HG02678 (cell line): ENCODE measurements at regions not wholly inside any gene's neighbourhood (a gene's known extent, or its start where the extent isn't known, plus 50 kb on each side); places are given as distances from the start of the nearest gene placed in this dataset.

Experiments
- ATAC-seq: cut with Tn5 transposase; IDR thresholded peaks from one replicate; pipeline ENCODE4 v1.9.1; 2021; ENCODE audit warnings: mild to moderate bottlenecking, moderate library complexity; ENCODE audit not compliant: unreplicated experiment

DNA sequence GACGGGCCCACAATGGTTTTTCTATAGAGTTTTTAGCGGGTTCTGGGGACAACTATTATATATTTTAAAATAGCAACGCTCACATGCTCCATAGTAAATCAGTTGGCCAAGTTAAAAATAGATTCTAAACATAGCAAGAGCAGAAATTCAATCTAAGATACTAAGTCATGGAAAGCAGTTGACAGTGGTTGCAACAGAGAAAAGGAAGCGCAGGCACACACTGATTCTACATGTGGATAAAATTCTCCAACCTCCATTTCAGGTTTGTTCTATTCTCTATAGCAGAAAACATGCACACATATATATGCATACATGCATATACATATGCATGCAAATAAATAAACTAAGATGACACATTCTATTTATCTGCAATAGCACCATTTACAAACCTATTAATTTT lies 89.6 kb upstream of the HNRNPU start:
- ATAC-seq = no peak

- ATAC-seq = peak; percentile 96
Measured at GRCh38 chr1:244952940-244953339, 88.6 kb upstream of the HNRNPU start.

- peak; percentile 8 for ATAC-seq
Measured at GRCh38 chr1:244952280-244952933, 88.1 kb upstream of the HNRNPU start.

DNA sequence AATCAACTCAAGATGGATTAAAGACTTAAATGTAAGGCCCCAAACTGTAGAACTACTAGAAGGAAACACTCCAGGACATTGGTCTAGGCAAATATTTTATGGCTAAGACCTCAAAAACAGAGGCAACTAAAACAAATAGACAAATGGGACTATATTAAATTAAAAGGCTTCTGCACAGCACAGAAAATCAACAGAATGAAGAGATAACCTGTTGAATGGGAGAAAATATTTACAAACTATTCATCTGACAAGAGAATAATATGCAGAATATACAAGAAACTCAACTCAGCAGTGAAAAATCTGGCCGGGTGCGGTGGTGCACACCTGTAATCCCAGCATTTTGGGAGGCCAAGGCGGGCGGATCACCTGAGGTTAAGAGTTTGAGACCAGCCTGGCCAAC lies 84.1 kb upstream of the HNRNPU start:
- ATAC-seq = no peak

- ATAC-seq = peak; percentile 79
Measured at GRCh38 chr1:244945109-244945671, 80.8 kb upstream of the HNRNPU start.

DNA sequence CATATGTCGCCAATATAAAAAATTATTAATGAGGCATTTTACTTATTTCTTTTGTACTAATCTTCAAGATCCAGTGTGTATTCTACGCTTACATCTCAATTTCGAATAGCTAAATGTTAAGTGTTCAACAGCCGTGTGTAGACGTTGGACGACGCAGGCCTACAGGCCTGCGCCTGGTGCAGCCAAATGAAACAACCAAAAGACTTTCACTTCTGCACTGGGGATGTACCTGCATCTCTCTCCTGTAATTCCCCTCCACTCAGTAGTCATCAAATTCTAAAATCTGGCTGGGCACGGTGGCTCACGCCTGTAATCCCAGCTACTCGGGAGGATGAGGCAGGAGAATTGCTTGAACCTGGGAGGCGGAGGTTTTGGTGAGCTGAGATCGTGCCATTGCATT lies 76.8 kb upstream of the HNRNPU start:
- peak; percentile 81 for ATAC-seq

GRCh38 chr1:244937099-244937498 lies 72.8 kb upstream of the HNRNPU start:
- no peak for ATAC-seq

DNA sequence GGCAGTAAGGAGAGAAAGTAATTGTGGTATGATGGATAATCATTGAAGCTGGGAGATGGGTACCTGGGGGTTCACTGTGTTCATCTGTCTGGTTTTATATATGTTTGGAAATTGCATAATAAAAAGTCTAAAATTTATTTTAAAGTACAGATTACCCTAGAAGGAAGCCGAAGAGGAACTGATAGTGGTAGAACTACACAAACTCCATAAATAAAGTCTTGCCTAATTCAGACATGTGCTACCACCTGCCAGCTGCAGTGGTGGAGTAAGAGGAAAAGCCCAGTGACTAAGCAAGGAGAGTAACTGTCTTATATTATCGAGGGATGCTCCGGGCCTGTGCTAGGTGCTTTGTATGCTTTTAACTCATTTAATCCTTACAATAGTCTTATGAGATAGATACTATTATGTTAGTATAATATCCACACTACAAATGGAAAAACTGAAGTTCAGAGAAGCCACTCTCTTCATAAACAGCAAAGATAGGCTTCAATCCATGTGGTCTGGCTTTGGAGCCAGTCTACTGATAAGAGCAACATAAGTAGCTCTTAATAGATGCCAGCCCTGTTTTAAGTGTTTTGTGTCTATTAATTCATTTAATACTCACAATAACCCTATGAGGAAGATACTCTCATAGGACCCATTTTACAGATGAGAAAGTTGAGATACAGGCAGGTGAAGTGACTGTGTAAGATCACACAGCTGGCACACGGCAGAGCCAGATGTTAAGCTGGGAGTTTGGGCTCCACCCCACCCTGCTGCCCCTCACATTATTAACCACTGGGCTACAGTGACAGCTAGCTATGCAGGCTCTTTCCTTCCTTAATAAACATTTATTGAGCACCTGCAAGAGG lies 56.8 kb upstream of the HNRNPU start:
- peak; percentile 64 for ATAC-seq

- ATAC-seq = no peak
Measured at GRCh38 chr1:244919320-244920282, 55.3 kb upstream of the HNRNPU start.

DNA sequence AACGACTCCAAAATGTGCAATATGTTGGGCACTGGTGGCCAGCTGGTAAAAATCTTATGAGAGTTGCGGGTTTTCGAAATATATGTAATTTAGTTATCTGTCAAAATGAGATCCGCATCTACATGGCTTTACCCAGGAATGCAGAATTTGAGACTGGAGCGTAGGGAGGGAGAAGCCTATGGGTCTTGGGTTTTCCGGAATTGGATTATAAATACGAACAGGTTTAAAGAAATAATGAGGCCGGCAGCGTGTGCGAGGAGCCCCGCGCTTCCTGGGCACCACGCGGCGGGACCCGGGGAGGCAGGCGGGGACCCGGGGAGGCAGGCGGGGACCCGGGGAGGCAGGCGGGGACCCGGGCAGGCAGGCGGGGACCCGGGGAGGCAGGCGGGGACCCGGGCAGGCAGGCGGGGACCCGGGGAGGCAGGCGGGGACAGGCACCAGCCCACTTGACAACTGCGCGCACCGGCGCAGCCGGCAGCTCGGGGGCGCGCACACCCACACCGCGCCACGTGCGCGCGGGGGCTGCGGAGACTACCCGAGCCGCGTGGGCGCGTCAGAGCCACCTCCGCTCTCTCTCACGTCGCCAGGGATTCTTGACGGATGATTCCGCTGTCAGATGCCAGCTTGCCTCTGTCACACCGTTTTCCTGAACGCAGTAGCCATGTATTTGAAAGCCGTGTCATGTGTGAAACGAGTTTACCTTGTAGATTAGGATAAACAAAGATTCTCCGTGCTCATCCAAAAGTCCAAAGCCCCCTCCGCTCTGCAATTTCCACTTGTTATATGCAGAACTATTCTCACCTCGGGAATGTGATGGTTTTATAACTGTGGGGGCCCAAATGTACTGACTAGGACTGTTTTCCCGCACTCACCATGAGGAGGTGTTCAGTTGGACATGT lies 54.3 kb upstream of the HNRNPU start:
- ATAC-seq = peak; percentile 61

DNA sequence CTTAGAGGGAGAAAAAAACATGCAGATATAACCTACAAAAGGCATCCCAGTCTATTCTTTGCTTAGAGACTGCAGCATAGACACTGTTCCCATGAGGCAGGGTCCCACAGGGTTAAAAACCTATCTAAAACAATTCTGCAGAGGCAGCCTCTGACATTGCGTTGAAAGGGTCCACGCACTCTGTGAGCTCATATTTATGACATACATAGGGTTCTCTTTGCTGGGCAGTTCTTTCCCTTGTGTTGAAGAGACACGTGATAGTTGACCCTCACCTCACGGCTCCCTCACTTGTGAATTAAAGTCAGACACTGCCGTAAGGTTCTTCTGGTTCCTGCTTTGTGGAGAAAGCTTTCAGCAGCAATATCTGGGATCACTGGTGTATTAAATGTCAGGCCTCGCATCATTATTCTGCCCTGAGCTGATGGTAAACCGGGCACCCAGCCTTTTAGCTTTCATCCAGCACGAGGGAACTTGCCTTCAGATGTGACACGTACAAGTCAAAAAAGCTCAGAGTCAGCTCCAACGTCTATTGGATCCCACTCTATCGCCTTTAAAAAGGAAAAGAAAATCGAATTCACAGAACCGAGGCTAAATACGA lies 52.8 kb upstream of the HNRNPU start:
- ATAC-seq = no peak

GRCh38 chr1:244915736-244916135 lies 51.4 kb upstream of the HNRNPU start:
- ATAC-seq = no peak

DNA sequence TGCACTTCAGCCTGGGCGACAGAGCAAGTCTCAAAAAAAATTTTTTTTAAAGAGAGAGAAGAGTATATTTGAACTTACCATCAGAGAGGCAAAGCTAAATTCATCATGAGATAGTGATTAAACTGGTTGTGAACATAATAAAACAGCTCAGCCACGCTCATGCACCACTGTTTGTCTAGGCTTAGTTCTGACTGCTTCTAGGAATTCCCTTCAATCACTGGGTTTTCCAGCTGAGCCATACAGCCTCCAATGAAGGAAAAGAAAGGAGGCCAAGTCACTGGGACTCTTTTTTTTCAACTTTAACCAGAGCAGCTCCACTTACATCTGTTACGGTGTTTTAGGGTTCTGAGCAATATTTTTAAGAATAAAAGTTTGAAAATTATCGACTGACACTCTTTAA lies 50.4 kb upstream of the HNRNPU start:
- ATAC-seq = no peak
